Choroid plexus epithelial cell (primary cell): ENCODE measurements at regions not wholly inside any gene's neighbourhood (a gene's known extent, or its start where the extent isn't known, plus 50 kb on each side); places are given as distances from the start of the nearest gene placed in this dataset.

Experiments used
- DNase-seq: peaks from one replicate; pipeline ENCODE4 v3.0.0-alpha.2; 2010; ENCODE audit warnings: low read depth
- H3K4me3 ChIP-seq: 2 replicates; pipeline ENCODE4 v1.5.1; 2011; ENCODE audit warnings: low read depth, mild to moderate bottlenecking, control low read depth, low read length, moderate library complexity
- CTCF ChIP-seq: conservative IDR thresholded peaks from 2 replicates; pipeline ENCODE4 v1.5.1; 2011; ENCODE audit warnings: low read depth, mild to moderate bottlenecking, control low read depth, inconsistent platforms, low read length, moderate library complexity

GRCh38 chr2:14231391-14231898 lies 401.1 kb upstream of the LRATD1 start:
- no peak for DNase-seq
- no peak overlapping the region for H3K4me3 ChIP-seq
- no peak for TF ChIP-seq CTCF

- DNase-seq: no peak
- TF ChIP-seq CTCF: no peak
Measured at GRCh38 chr2:14232217-14232616, 400.3 kb upstream of the LRATD1 start.

GRCh38 chr2:14234911-14235310 lies 397.6 kb upstream of the LRATD1 start:
- no peak for TF ChIP-seq CTCF
- DNase-seq: no peak
- H3K4me3 ChIP-seq: no peak overlapping the region

More at GRCh38 chr2:14232217-14232616, 400.3 kb upstream of the LRATD1 start:
- H3K4me3 ChIP-seq: no peak overlapping the region

GRCh38 chr2:14235667-14236066 lies 396.9 kb upstream of the LRATD1 start:
- TF ChIP-seq CTCF: no peak
- no peak for DNase-seq
- no peak overlapping the region for H3K4me3 ChIP-seq

GRCh38 chr2:14237902-14238301 lies 394.6 kb upstream of the LRATD1 start:
- no peak for DNase-seq
- H3K4me3 ChIP-seq: no peak overlapping the region
- no peak for TF ChIP-seq CTCF

GRCh38 chr2:14239605-14240004 lies 392.9 kb upstream of the LRATD1 start:
- TF ChIP-seq CTCF: no peak
- no peak overlapping the region for H3K4me3 ChIP-seq
- no peak for DNase-seq

- DNase-seq: no peak
- H3K4me3 ChIP-seq: no peak overlapping the region
- no peak for TF ChIP-seq CTCF
Measured at GRCh38 chr2:14240868-14241267, 391.6 kb upstream of the LRATD1 start.
